ENCODE measurements at regions not wholly inside any gene's neighbourhood (a gene's known extent, or its start where the extent isn't known, plus 50 kb on each side); places are given as distances from the start of the nearest gene placed in this dataset.

GRCh38 chr2:133768658-133769435 lies 200.6 kb upstream of the NCKAP5 start (continued):
- no peak for TF ChIP-seq KLF16 (IDR thresholded peaks at IDR 0.05)
- TF ChIP-seq ZNF583 (CRISPR knock-in tag; IDR thresholded peaks at IDR 0.05): no peak

DNA sequence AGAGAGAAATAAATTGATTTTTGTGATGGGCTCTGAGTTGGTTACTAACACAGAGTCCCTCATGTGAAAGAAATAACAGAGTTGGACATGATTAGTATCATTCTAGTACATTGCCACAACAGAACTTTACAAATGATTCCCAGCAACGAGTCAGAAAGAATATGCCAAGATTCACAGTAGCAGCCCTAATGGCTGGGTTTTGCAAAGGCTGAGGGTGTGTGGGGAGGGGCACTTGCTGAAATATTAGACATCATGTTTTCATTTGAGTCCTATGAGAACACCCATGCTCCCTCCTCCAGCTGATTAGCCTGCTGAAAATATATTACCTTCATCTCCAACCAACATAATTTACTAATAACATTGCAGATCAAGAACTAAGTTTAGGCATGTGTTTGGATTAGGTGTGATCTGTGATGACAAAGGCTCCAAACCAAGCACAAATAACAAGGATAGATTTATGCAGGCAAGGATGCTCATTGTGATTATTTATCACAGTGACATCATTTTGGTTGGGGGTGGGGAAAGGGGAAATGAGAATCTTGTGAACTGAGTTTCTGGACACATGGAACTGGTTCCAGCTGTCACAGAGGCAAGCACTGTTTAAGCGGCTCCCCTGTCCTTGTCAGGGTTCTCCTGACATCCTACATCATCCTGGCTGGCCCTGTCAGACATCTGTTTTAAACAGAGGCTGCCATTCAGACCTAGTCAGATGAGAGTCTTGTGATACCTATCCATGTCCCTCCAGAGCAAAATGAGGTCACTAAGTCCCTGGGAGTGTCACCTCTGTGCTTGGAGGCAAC lies 205.8 kb upstream of the NCKAP5 start:
- POLR2A ChIA-PET: no interaction called here
- Histone ChIP-seq H3K9me1 (ENCODE audit: control insufficient read depth, insufficient read depth, low read length) (no peaks in the 10 kb centered on the region), H3K36me3 (ENCODE audit: control insufficient read depth, insufficient read depth, low read length) (no peaks in the 10 kb centered on the region), H2AFZ (ENCODE audit: low read depth, low read length) (no peak overlapping the region), H3K4me3 (no peak overlapping the region), H3K9me3 (replicated peaks; ENCODE audit: control insufficient read depth, insufficient read depth, low read depth, low read length) (no peaks in the 10 kb centered on the region), H3K4me1 (replicated peaks in 1 of 2; ENCODE audit: control insufficient read depth in 2 of 2, insufficient read depth in 2 of 2, low read length in 2 of 2) (no peaks in the 10 kb centered on the region), H4K20me1 (replicated peaks; ENCODE audit: control insufficient read depth, insufficient read depth, low read length) (no peaks in the 10 kb centered on the region), H3K27ac (ENCODE audit: extremely low read depth, low read depth, low read length) (no peak overlapping the region), H3K27me3 (ENCODE audit: control insufficient read depth in 2 of 2, insufficient read depth in 2 of 2, low read length in 2 of 2) (no peaks in the 10 kb centered on the region), H3K4me2 (ENCODE audit: insufficient read depth, low read length) (no peak overlapping the region), H3K79me2 (ENCODE audit: control insufficient read depth, insufficient read depth, low read length) (no peaks in the 10 kb centered on the region), H3K9ac (ENCODE audit: insufficient read depth in 1 of 2, low read depth in 2 of 2, low read length in 2 of 2) (no peak overlapping the region)
- 0% methylated on average over 2 of the region's 2 CpGs for WGBS (ENCODE audit: insufficient coverage, low coverage, missing lambda C conversion rate)
- no peak for ATAC-seq
- DNase-seq (ENCODE audit: extremely low read depth in 1 of 4, low spot score in 3 of 4): no peak
- no TSS peak for BruUV-seq (replicated peaks)
- FAIRE-seq: no peak
- intact Hi-C loops (cut with micrococcal nuclease) (no loop called here), in situ Hi-C loops (cut with MboI) (no loop called here)
- CTCF ChIA-PET (ENCODE audit: low intra/inter-chr PET ratio): no interaction called here
- TF ChIP-seq SMC3 (conservative IDR thresholded peaks at IDR 0.05; ENCODE audit: insufficient read depth, low read depth, low read length) (no peak), ZNF707 (CRISPR knock-in tag; conservative IDR thresholded peaks at IDR 0.05) (no peak), GABPB2 (CRISPR knock-in tag; conservative IDR thresholded peaks at IDR 0.05) (no peak), BRD9 (IDR thresholded peaks at IDR 0.05; ENCODE audit: low read depth, partially characterized antibody) (no peak)
